Activated CD4-positive, alpha-beta T cell treated with anti-CD3 and anti-CD28 coated beads, Interleukin-2, Interleukin-6, amounts not matched to agents 100 ng/mL and 50 ng/mL, durations not matched to agents 16 hours and 8 hours (primary cell): ENCODE measurements at regions not wholly inside any gene's neighbourhood (a gene's known extent, or its start where the extent isn't known, plus 50 kb on each side); places are given as distances from the start of the nearest gene placed in this dataset.
"Not testable (repeated sequence)": the region's sequence is repeated elsewhere in the genome, so short reads cannot be mapped to it uniquely, and the experiment has no call there.

ENCODE experiments used
- DNase-seq: peaks from one replicate; pipeline ENCODE4 v3.0.0-alpha.2; 2020

DNA sequence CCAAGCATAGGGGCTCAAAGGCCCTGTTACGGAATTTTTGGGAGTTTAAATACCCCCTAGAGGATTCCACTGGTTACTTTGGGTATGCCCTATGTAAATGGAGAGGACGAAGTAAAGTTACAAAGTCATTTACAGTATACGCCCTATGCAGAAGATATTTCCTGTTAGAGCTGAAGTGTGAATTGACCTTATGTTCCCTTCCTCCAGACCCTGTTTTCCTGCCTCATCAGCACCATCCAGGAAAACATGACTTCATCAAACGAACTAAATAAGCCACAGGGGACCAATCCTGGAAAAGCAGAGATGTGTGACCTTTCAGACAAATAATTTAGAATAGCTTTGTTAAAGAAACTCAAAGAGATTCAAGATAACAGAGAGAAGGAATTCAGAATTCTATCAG is 177.4 kb downstream of the SQOR start:
- DNase-seq = no peak

DNA sequence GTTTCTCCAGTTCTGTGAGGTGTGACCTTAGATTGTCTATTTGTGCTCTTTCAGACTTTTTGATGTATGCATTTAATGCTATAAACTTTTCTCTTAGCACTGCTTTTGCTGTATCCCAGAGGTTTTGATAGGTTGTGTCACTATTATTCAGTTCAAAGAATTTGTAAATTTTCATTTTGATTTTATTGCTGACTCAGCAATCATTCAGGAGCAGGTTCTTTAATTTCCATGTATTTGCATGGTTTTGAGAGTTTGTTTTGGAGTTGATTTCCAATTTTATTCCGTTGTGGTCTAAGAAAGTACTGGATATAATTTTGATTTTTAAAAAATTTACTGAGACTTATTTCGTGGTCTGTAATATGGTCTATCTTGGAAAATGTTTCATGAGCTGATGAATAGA is 182.7 kb downstream of the SQOR start:
- not testable (repeated sequence) for DNase-seq

DNA sequence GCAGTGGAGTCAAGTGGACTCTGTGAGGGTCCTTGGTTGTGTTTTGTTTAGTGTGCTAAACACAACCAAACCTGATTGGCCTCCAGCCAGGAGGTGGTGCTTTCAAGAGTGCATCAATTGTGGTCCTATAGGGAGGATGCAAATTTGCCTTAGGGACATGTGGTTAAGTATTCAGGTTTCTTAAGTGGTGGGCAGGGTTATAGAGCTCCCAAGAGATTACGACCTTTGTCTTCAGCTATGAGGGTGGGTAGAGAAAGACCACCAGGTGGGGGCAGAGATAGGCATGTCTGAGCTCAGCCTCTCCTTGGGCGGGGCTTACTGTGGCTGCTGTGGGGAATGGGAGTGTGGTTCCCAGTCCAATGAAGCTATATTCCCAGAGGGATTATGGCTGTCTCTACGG is 186.6 kb downstream of the SQOR start:
- no peak for DNase-seq

DNA sequence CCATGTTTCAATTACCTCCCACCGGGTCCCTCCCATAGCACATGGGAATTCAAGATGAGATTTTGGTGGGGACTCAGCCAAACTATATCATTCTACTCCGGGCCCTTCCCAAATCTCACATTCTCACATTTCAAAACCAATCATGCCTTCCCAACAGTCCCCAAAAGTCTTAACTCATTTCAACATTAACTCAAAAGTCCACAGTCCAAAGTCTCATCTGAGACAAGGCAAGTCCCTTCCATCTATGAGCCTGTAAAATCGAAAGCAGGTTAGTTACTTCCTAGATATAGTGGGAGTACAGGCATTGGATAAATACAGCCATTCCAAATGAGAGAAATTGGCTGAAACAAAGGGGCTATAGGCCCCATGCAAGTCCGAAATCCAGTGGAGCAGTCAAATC is 188.1 kb downstream of the SQOR start:
- not testable (repeated sequence) for DNase-seq

DNA sequence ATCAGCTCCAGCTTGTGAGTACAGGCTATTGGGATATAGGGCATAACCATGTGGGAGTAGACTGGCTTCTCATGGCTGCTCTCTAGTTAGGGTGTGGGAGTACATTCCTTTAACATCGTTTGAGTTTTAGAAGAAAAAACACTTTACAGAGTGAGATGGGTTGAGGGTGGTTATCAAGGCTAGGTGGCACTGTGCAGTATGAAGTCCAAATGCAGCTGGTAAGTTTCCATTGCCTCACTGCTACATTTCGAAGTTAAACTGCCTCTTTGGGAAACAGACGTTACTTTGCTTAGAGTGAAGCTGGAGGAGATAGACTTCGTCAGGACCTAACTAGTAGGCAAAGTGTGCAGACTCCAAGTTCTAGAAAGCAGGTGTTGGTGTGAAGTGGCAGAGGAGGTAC is 192.4 kb downstream of the SQOR start:
- no peak for DNase-seq

DNA sequence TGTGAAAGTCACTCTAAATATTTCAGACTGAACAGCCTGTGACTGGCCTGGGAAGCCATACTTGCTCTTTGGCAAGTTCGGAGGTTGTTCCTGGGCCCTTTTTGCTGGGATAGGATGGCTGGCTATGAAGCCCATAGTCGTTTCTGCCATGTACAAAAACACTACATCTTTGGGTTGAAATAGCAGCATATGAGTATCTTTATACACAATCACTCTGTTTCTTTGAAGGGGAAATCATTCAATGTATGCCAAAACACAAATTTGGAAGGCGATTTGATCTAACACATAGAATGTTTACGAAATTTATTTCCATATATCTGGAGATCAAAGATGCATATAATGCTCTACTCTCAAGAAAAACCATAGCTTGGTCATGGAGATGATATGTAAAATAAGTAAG is 192.9 kb downstream of the SQOR start:
- DNase-seq = no peak

DNA sequence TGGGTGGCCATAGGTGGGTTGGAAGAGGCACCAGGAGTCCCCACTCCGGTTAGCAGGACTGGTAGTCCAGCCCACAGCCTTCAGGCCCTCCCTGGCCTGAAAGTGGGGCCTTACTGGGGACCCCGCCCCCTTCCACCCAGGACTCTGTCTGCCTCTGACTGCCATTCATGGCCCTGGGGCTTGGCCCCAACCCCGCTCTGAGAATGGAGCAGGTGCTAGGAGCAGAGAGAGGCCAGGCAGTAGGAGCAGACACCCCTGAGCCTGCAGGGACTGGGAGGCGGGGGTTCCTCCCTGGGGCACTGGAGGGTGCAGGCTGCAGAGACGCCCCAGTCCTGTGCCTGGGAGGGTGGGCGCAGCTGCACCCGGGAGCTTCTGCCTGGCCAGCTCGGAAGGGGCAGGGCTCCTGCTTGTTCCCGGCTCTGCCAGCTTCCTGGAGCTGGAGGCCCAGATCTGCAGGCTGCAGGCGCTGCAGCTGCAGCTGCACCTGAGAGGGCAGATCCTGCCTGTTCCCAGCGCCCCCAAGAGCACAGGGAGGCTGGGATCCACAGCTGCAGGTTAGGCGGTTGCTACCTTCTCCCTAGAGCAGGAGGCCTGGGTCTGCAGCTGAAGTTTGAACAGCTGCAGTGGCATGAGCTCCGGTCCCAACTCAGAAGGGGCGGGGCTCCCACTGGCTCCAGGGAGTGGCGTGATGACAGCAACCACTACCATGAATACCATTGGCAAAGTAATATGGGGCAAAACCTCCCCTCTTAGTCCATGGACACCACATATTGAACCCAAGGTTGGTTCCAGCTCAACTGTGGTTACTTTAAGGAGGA is 194.7 kb downstream of the SQOR start:
- no peak for DNase-seq

DNA sequence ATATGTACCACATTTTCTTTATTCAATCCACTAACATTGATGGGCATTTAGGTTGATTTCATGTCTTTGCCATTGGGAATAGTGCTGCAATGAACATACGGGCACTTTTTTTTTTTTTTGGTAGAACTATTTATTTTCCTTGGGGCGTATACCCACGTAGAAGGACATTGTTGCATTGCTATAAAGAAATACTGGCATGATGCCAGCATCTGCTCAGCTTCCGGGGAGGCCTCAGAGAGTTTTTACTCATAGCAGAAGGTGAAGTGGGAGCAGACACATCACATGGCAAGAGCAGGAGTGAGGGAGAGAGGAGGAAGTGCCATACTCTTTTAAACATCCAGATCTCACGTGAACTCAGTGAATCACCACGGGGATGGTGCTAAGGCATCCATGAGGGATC is 197.0 kb downstream of the SQOR start:
- no peak for DNase-seq

DNA sequence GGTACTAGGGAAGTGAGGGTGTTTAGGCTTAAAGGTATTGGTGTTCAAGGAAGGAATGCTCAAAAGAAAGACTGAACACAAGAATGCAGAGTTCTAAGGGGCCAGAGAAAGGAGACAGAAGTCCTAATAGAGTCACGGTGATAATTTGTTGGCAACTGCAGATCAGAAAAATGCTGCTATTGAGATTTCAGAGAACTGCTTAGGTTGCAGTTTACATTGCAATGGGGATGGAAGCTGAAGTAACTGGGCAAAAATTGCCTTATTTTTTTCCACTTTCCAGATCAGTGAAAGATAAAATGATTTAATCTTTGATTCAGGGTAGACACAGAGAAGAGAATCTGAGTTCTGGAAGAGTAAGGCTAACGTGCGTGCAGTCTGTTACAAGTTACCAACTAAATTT is 199.8 kb downstream of the SQOR start:
- no peak for DNase-seq

DNA sequence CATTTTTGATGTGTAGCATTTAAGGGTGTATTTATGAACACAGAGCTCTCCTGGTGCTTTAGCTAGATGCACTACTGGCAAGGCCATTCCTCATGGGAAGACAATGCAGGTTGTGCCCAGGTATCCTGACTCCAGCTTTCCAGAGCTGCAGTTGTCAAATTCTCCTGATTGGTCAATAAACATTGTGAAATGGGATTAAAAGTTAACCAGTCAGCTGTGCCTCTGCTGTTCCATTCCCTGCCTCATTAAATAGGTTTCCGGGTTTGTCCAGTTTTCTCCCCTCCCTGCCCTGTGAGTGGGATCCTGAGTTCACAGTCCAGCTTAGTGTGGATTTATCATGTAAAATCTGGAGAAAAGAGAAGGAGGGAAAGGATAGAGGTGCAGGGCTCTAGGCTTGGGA is 207.3 kb downstream of the SQOR start:
- no peak for DNase-seq

DNA sequence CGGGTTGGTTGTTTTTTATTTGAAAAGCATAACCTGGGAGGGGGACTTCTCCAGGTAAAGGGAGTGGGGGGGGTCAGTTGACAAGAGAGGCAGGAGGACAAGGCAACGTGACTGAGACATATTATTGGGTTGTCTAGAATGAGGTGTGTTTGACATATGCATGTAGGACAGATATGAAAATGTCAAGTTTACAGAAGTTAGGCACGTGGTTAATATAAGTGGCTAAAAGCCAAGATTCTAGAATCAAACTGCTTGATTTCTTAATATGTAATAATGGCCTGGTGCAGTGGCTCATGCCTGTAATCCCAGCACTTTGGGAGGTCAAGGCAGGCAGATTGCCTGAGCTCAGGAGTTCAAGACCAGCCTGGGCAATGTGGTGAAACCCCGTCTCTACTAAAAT is 212.8 kb downstream of the SQOR start:
- no peak for DNase-seq

DNA sequence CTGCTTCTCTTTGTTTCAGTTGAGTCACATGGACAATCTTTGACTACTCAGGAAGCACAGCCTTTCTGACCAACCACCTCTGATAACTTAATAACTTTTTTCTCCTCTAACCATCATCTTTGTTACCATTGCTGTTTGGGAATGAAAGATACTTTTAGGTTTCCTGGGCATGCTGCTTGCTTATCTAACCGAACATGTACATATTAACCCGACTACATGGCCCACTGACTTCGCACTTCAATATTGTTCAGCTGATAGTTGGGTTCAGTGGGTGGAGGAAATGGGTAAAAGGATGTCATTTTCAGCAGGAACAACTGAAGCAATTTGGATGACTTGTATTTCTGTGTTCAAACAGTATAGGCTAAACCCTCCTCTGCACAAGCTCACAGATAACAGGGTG is 214.3 kb downstream of the SQOR start:
- no peak for DNase-seq

DNA sequence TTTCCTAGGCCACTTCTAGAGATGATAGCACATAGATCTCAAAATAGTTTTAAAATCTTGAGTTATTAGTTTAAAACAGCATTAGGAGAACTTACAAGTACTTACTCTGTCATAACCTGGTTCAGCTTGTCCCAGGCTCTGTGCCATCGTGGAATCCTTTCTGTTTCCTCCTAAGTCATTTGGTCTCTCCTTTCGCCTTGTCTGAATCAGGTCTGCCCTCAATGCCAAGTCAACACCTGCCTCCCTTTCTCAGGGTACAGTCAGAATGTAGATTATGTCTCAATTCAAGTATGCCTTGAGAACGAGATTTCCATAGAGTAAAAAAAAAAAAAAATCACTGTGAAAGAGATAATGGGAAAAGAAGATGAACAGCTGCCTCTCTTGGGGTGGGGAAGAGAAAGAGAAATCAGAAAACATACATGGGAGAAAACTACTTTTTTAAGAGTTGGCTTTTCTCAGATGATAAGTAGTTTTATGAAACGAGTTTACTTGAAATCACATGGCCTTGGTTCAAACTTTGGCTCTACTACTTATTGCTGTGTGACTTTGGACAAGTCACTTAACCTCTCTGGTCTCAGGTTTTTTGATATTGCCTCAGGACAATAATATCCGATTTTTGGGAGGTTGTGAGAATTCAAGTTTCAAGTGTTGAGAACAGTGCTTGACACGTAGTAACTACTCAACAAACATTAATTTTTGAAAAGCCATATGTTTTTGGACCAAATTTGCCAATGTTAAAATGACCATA is 219.8 kb downstream of the SQOR start:
- DNase-seq = no peak

DNA sequence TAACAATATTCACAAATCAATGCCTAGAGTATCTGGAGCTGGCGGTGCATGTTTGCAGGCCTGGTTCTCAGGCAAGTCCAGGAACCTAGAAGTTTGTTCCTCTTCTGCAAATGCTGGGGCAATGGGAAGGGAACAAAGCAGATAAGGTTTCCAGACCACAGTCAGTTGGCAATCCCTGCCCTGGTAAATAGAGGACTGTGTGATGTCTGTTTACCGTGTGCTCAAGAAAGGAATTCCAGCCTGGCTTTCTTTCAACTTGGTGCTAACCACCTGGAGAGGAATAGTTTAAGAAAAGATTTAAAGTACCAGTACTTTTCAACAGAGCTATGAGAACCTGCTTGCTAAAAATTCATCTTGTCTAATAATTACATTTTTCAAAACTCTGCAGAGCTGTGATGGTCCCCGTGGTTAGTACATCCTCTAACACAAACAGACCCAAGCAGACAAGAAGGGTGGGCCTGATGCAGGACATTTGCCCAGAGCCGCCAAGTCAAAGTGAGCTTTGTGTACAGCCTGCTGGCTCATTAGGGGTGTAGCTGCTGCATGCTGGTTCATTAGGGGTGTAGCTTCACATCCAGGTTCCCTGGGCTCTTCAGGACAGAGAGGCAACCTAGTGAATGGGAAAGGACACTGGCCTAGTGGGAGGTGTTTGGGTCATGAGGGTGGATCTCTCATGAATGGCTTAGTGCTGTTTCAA is 220.5 kb downstream of the SQOR start:
- DNase-seq = no peak

DNA sequence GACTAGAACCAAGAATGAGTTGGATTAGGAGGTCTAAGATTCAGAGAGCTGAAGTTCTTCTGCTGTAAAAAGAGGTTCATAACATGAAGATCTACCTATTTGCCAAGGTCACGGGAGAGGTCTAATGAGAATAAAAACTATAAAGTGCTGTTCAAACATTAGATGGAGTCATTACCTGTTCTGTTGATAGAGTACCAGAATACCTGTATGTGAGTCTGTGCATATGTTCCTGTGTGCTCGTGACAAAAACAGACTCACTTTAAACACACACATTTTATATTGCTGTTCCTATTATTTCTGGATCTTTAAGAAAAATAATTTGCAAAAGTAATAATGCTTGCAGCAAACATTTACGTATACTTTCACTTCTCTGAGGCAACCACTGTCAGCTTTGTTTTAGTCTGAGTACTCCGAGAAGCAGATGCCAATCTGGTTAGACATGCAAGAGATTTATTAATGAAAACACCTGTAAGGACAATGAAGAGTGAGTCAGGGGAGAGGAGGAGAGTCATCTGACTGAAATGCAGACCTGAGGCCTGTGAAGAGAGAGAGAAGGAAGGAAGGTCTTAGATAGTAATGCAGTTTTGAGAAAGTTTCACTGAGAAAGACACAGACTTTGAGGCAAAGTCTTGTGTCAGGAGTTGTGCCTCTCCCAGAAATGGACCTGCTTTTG is 221.2 kb downstream of the SQOR start:
- no peak for DNase-seq

DNA sequence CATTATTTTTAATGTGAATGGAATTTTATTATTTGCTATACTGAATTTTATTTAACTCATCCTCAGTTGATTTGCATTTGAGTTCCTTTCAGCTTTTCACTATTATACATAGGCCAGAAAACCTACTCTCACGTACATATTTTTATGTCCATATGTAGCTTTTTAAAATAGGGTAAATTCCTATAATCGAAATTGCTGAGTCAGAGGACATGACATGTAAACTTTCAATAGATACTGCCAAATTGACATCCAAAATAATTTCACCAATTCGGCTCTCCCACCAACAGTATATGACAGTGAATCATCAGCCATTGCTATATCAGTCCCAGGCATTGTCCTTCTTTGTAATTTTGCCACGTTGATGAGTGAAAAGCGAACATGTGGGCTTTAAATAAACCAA is 222.5 kb downstream of the SQOR start:
- no peak for DNase-seq

DNA sequence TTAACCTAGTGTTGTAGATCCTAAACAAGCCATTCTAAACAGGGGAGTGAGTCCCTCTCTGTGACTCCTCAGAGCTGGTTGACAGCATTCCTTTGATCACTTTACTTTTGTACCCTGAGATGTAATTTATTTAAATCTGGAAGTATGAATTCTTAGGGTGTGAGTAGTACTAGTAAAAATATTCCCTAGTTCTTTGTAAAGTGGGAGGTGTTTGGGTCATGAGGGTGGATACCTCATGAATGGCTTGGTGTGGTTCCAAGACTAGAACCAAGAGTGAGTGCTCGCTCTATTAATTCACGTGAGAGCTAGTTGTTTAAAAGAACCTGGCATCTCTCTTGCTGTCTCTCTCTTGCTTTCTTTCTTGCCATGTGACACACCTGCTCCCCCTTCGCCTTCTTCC is 223.7 kb downstream of the SQOR start:
- no peak for DNase-seq

DNA sequence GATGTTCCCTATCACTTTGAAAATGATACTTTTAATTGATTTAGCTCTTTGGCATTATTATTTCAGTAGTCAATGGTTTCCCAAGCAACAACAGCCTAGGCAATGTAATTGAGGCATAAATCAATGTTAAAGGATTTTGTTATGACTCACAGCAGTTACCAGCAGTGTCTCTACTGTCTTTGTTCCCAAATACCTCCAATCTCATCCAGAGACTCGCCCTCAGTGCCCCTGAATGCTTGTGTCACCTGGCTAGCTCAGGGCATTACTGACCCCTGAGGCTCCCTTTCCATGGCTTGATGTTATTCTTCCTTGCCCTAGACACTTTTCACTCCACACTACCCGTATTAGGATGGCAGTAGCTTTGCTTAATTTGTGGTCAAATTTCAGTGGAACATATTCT is 227.2 kb downstream of the SQOR start:
- DNase-seq = no peak

DNA sequence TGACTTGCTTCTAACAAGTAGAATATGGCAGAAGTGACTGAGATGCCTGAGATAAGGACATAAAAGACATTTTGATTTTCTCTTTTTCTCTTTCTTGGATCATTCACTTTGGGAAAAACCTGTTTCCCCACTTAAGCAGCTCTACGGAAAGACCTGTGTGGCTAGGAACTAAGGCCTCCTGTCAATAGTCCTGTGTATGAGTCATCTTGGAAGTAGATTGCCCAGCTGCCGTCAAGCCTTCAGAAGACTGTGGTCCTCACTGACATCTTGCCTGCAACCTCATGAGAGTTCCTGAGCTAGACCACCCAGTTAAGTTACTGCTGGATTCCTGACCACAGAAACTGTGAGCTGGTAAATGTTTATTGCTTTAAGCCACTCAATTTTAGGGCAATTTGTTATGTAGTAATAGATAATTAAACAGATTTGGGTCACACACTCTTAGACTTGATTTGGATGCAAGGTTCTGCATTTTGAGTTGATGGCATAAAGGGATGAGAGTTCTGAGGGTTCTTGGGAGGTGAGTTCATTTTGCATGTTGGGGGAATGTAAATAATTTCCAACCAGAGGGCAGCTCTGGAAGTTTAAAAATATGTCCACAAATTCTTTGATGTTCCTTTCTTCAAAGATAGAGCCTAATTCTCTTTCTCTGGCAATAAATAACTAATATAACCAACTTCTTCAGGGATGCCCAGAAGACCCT is 229.2 kb downstream of the SQOR start:
- no peak for DNase-seq

DNA sequence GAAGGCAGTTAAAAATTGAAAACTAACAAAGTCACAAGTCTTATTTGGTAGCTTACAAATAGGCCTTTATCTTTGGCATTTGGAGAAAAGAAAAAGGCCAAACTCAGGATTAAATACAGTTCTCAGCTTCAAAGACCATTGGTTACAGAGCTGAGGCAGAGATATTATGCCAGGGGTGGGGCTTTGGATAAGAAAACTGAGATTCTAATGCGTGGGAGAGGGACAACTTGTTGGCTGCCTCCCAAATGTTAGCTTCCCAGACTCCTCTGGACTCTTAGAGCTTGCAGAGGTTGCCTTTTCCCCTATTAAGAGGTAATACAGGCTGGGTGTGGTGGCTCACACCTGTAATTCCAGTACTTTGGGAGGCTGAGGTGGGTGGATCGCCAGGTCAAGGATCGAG is 231.8 kb downstream of the SQOR start:
- no peak for DNase-seq

DNA sequence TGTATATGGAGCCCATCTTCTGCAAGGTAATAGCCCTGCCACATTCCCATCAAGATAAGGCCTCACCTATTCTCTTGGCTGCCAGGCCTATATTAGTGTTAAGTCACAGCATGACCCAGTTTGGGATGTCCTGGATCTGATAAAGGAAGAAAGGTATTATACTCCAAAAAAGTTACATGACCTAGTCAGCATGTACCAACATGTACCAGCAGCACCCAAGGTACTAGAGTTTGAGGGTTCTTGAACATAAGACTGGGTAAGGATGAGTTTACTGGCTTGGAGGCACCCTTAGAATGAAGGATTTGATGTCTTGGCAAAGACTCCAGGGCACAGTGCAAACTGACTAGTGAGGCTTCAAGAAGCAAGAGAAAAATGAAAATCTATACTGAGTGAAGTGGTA is 232.5 kb downstream of the SQOR start:
- no peak for DNase-seq

DNA sequence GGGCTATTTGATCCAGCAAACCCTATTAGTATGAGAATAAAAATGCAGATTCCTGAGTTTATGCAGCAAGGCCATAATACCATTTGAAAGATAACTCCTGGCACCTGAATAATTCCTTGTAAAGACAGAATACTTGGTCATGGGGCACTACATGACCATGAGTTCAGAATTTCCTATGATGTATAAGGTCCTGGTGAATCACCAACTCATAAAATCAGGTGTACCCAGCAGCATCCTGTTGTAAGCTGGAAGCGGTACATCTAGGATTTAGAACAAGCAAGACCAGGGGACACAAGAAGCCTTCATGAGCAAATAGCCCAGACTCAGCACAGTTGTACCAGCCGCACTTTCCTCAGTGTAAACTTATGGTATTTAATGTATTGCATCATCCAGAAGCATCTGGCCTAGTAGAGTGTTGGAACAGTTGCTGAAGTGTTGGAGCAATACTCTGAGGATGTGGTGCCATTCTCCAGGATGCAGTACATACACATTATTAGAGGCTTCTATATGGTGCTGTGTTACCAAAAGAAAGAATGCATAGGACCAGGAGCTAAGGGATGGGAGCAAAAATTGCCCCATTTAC is 233.4 kb downstream of the SQOR start:
- no peak for DNase-seq
